Activated B cell treated with CpG ODN at 0.5 μM for 24 hours (primary cell): ENCODE measurements at regions not wholly inside any gene's neighbourhood (a gene's known extent, or its start where the extent isn't known, plus 50 kb on each side); places are given as distances from the start of the nearest gene placed in this dataset.

Source experiments
- ATAC-seq: fragments of 200-7000 bp; cut with Tn5 transposase; one replicate; pipeline ENCODE4 v1.10.0; 2021; ENCODE audit warnings: low read depth, mild to moderate bottlenecking, moderate library complexity
- CTCF ChIA-PET: fragments of 350-600 bp; sonication (Branson Sonifier 250); formaldehyde crosslinking; loops from one replicate; lab custom pipeline; 2021; ENCODE audit warnings: antibody characterized with exemption; lab: Charles Lee
- POLR2A ChIA-PET: fragments of 350-600 bp; sonication (Branson Sonifier 250); formaldehyde crosslinking; loops from one replicate; lab custom pipeline; 2021; ENCODE audit warnings: antibody characterized with exemption; lab: Charles Lee
- DNase-seq: peaks from one replicate; pipeline ENCODE4 v3.0.0; 2022
- H3K27ac Mint-ChIP-seq: one replicate; pipeline ENCODE4 v1.8.0; 2020; ENCODE audit warnings: mixed read lengths
- H3K27me3 Mint-ChIP-seq: one replicate; pipeline ENCODE4 v1.8.0; 2021; ENCODE audit warnings: mixed read lengths
- H3K36me3 Mint-ChIP-seq: one replicate; pipeline ENCODE4 v1.8.0; 2021; ENCODE audit warnings: low read depth, mixed read lengths
- H3K4me1 Mint-ChIP-seq: one replicate; pipeline ENCODE4 v1.8.0; 2021; ENCODE audit warnings: mixed read lengths
- H3K4me3 Mint-ChIP-seq: one replicate; pipeline ENCODE4 v1.8.0; 2020; ENCODE audit warnings: mild to moderate bottlenecking, mixed read lengths
- H3K9me3 Mint-ChIP-seq: one replicate; pipeline ENCODE4 v1.8.0; 2020; ENCODE audit warnings: mixed read lengths
- intact Hi-C: fragments of 100-400 bp; cut with micrococcal nuclease; formaldehyde crosslinking; loops from one replicate; pipeline ENCODE4 v1.15.1; 2024
- TF ChIP-seq, protein P1 (sequence below): fragments of 200-600 bp; IDR thresholded peaks from one replicate; pipeline ENCODE4 v1.8.0; 2022; ENCODE audit warnings: antibody characterized with exemption, mild to moderate bottlenecking

DNA sequence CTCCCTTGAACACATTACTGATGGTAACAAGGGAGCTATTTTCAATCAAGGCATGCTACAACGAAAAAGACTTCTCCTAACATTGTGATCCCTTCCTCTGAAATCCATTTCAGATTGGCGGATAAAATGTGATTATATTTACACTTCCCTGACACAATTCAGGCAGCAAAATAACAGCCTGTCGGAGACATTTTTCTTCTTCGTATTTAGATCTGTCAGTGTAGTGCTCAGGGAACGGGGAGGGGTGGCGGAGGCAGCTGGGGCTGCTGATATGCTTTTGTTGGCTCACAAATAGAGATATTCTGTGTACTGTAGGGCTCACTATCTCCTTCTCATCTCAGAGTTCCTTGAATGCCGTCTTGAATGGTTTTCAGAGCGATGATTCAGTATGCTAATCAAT lies 1261.7 kb upstream of the AUTS2 start:
- no peak overlapping the region for H3K27ac Mint-ChIP-seq
- peaks cover 27% of the 10 kb centered on the region for H3K9me3 Mint-ChIP-seq
- no peaks in the 10 kb centered on the region for H3K4me1 Mint-ChIP-seq
- no peak overlapping the region for H3K4me3 Mint-ChIP-seq
- ATAC-seq = no peak
- DNase-seq = no peak
- intact Hi-C loops = no loop called here
- H3K36me3 Mint-ChIP-seq = no peaks in the 10 kb centered on the region
- POLR2A ChIA-PET = no interaction called here
- CTCF ChIA-PET = no interaction called here
- TF ChIP-seq, protein P1, sequence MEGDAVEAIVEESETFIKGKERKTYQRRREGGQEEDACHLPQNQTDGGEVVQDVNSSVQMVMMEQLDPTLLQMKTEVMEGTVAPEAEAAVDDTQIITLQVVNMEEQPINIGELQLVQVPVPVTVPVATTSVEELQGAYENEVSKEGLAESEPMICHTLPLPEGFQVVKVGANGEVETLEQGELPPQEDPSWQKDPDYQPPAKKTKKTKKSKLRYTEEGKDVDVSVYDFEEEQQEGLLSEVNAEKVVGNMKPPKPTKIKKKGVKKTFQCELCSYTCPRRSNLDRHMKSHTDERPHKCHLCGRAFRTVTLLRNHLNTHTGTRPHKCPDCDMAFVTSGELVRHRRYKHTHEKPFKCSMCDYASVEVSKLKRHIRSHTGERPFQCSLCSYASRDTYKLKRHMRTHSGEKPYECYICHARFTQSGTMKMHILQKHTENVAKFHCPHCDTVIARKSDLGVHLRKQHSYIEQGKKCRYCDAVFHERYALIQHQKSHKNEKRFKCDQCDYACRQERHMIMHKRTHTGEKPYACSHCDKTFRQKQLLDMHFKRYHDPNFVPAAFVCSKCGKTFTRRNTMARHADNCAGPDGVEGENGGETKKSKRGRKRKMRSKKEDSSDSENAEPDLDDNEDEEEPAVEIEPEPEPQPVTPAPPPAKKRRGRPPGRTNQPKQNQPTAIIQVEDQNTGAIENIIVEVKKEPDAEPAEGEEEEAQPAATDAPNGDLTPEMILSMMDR = no peak
- no peaks in the 10 kb centered on the region for H3K27me3 Mint-ChIP-seq

- TF ChIP-seq, protein P1 = no peak
- ATAC-seq (no peak), DNase-seq (no peak)
- H3K27me3 Mint-ChIP-seq = no peaks in the 10 kb centered on the region
- no peaks in the 10 kb centered on the region for H3K36me3 Mint-ChIP-seq
- no peaks in the 10 kb centered on the region for H3K4me1 Mint-ChIP-seq
- ChIA-PET CTCF (no interaction called here), POLR2A (no interaction called here)
- no peak overlapping the region for H3K4me3 Mint-ChIP-seq
- peaks cover 4% of the 10 kb centered on the region for H3K9me3 Mint-ChIP-seq
- intact Hi-C loops = no loop called here
- no peak overlapping the region for H3K27ac Mint-ChIP-seq
These were observed 1249.9 kb upstream of the AUTS2 start for GRCh38 chr7:68348401-68348800.

- H3K36me3 Mint-ChIP-seq = no peaks in the 10 kb centered on the region
- ATAC-seq = no peak
- CTCF ChIA-PET = no interaction called here
These were observed 1235.3 kb upstream of the AUTS2 start for GRCh38 chr7:68362745-68363518.

DNA sequence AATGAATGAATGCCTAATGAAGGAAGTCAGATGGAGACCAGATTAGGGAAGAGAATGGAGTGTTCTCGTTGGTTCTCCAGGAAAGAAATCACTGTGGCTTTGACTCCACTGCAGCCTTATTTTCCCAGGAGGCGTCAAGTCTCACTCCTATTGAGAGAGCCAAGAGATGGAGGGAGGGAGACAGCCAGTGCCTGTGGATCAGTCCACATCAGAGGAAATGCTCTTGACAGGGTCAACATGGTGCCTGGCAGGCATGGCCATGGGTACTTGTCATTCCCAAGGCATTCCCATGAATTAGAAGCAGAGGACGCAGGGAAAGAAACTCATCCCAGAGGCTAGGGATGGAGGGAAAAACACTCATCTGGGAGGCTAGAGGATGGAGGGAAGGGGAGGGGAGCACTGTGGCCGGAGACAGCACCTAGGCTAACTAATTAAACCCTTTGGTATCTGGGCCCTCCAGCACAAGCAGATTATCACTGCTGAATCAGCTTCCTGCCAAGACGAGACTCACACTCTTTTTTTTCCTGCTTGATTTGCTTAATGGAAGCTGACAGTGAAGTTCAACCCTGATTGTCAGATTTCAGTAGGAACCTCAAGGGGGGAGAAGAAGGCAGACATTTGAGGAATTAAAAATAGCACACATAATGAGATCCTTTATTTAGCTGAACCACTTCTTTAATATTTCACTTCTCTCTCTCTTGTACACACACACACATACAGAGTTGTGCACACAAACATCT lies 1233.2 kb upstream of the AUTS2 start:
- intact Hi-C loops = no loop called here
- no peaks in the 10 kb centered on the region for H3K4me1 Mint-ChIP-seq
- no peak for DNase-seq
- ChIA-PET CTCF (no interaction called here), POLR2A (no interaction called here)
- H3K27me3 Mint-ChIP-seq = no peaks in the 10 kb centered on the region
- no peak overlapping the region for H3K27ac Mint-ChIP-seq
- H3K36me3 Mint-ChIP-seq = no peaks in the 10 kb centered on the region
- ATAC-seq = no peak
- TF ChIP-seq, protein P1 = no peak
- peaks cover 8% of the 10 kb centered on the region for H3K9me3 Mint-ChIP-seq
- H3K4me3 Mint-ChIP-seq = no peak overlapping the region

More at GRCh38 chr7:68362745-68363518, 1235.3 kb upstream of the AUTS2 start:
- DNase-seq = no peak
- TF ChIP-seq, protein P1 = no peak
- Mint-ChIP-seq H3K27ac (no peak overlapping the region), H3K9me3 (peaks cover 8% of the 10 kb centered on the region), H3K4me1 (no peaks in the 10 kb centered on the region), H3K27me3 (no peaks in the 10 kb centered on the region), H3K4me3 (no peak overlapping the region)
- POLR2A ChIA-PET = no interaction called here
- intact Hi-C loops = no loop called here

- DNase-seq (no peak), ATAC-seq (no peak)
- Mint-ChIP-seq H3K27ac (no peak overlapping the region), H3K9me3 (peaks cover 6% of the 10 kb centered on the region), H3K4me3 (no peak overlapping the region), H3K4me1 (no peaks in the 10 kb centered on the region), H3K36me3 (no peaks in the 10 kb centered on the region), H3K27me3 (no peaks in the 10 kb centered on the region)
- intact Hi-C loops = no loop called here
- ChIA-PET CTCF (no interaction called here), POLR2A (no interaction called here)
- TF ChIP-seq, protein P1 = no peak
These were observed 1226.3 kb upstream of the AUTS2 start for GRCh38 chr7:68371985-68372384.
